HEK293 (cell line): ENCODE measurements at regions not wholly inside any gene's neighbourhood (a gene's known extent, or its start where the extent isn't known, plus 50 kb on each side); places are given as distances from the start of the nearest gene placed in this dataset.

Experiments used
- CTCF ChIA-PET: fragments of 350-600 bp; formaldehyde crosslinking; extraction: SDS; loops from one replicate; lab custom pipeline; 2021; ENCODE audit warnings: antibody characterized with exemption; lab: Yijun Ruan, JAX
- POLR2A ChIA-PET: fragments of 300-600 bp; formaldehyde crosslinking; extraction: SDS; loops from one replicate; lab custom pipeline; 2020; ENCODE audit warnings: antibody characterized with exemption, inconsistent platforms; lab: Yijun Ruan, JAX
- H3K27ac ChIP-seq: fragments of 200-500 bp; sonication (Bioruptor generic); 2 replicates; pipeline ENCODE4 v1.5.1; 2014; ENCODE audit warnings: low read depth, low read length, control low read depth, inconsistent platforms; ENCODE audit errors: extremely low read depth
- H3K36me3 ChIP-seq, 2 experiments: fragments of 200-500 bp in 1 of 2; sonication (Bioruptor generic) in 1 of 2; 1 replicate in 1 of 2; 2 replicates in 1 of 2; pipeline ENCODE4 v1.5.1; 2014 to 2017; ENCODE audit warnings: inconsistent platforms in 2 of 2, low read length in 2 of 2; ENCODE audit not compliant: control insufficient read depth in 2 of 2, insufficient read depth in 1 of 2
- H3K4me1 ChIP-seq: fragments of 200-500 bp; sonication (Bioruptor generic); 2 replicates; pipeline ENCODE4 v1.5.1; 2014; ENCODE audit warnings: mild to moderate bottlenecking, low read length, inconsistent platforms; ENCODE audit not compliant: control insufficient read depth, insufficient read depth
- H3K4me3 ChIP-seq: 2 replicates; pipeline ENCODE4 v1.5.1; 2011; ENCODE audit warnings: low read depth, mild to moderate bottlenecking, control low read depth, low read length, moderate library complexity
- H3K9me3 ChIP-seq: fragments of 200-500 bp; sonication (Bioruptor generic); 2 replicates; pipeline ENCODE4 v1.5.1; 2014; ENCODE audit warnings: low read depth, low read length, inconsistent platforms; ENCODE audit not compliant: control insufficient read depth, insufficient read depth
- BCL11B ChIP-seq: fragments of 450-650 bp; formaldehyde crosslinking; IDR thresholded peaks from 2 replicates; pipeline ENCODE4 v1.5.1; 2016; ENCODE audit warnings: low read depth, missing biosample characterization, missing genetic modification characterization
- ELK4 ChIP-seq: IDR thresholded peaks from 2 replicates; pipeline ENCODE4 v1.6.1; 2011; ENCODE audit warnings: mild to moderate bottlenecking, low read depth, low read length, borderline replicate concordance
- KLF1 ChIP-seq: fragments of 450-650 bp; formaldehyde crosslinking; IDR thresholded peaks from 2 replicates; pipeline ENCODE4 v1.5.1; 2016; ENCODE audit warnings: missing biosample characterization, missing genetic modification characterization
- MYNN ChIP-seq: fragments of 450-650 bp; formaldehyde crosslinking; IDR thresholded peaks from 2 replicates; pipeline ENCODE4 v1.5.1; 2016; ENCODE audit warnings: missing biosample characterization, missing genetic modification characterization, borderline replicate concordance
- OVOL3 ChIP-seq: fragments of 450-650 bp; formaldehyde crosslinking; IDR thresholded peaks from 2 replicates; pipeline ENCODE4 v1.5.1; 2016; ENCODE audit warnings: missing biosample characterization, missing genetic modification characterization
- REST ChIP-seq: fragments of 450-650 bp; formaldehyde crosslinking; IDR thresholded peaks from 2 replicates; pipeline ENCODE4 v1.5.1; 2016; ENCODE audit warnings: missing biosample characterization, missing genetic modification characterization
- SETDB1 ChIP-seq: IDR thresholded peaks from one replicate; pipeline ENCODE4 v1.6.1; 2017; ENCODE audit warnings: mild to moderate bottlenecking, low read length, moderate library complexity, mixed read lengths; ENCODE audit not compliant: insufficient read length
- TRIM28 ChIP-seq: IDR thresholded peaks from 2 replicates; pipeline ENCODE4 v1.6.1; 2011; ENCODE audit warnings: low read length, control low read depth, borderline replicate concordance
- ZBTB49 ChIP-seq: fragments of 450-650 bp; formaldehyde crosslinking; IDR thresholded peaks from 2 replicates; pipeline ENCODE4 v1.5.1; 2016; ENCODE audit warnings: missing biosample characterization, missing genetic modification characterization, low read depth
- ZBTB8A ChIP-seq: fragments of 450-650 bp; formaldehyde crosslinking; IDR thresholded peaks from 2 replicates; pipeline ENCODE4 v1.5.1; 2016; ENCODE audit warnings: missing biosample characterization, missing genetic modification characterization
- ZNF10 ChIP-seq: fragments of 450-650 bp; formaldehyde crosslinking; IDR thresholded peaks from 2 replicates; pipeline ENCODE4 v1.5.1; 2017; ENCODE audit warnings: missing biosample characterization, missing genetic modification characterization
- ZNF169 ChIP-seq: fragments of 450-650 bp; formaldehyde crosslinking; IDR thresholded peaks from 2 replicates; pipeline ENCODE4 v1.5.1; 2016; ENCODE audit warnings: missing biosample characterization, missing genetic modification characterization
- ZNF341 ChIP-seq: fragments of 450-650 bp; formaldehyde crosslinking; IDR thresholded peaks from 2 replicates; pipeline ENCODE4; 2016; ENCODE audit warnings: low read depth, missing biosample characterization, missing genetic modification characterization
- ZNF426 ChIP-seq: fragments of 450-650 bp; formaldehyde crosslinking; IDR thresholded peaks from 2 replicates; pipeline ENCODE4 v1.5.1; 2017; ENCODE audit warnings: missing biosample characterization, missing genetic modification characterization, mild to moderate bottlenecking, inconsistent platforms, moderate library complexity
- ZNF654 ChIP-seq: fragments of 450-650 bp; formaldehyde crosslinking; IDR thresholded peaks from 2 replicates; pipeline ENCODE4 v1.5.1; 2016; ENCODE audit warnings: low read depth, missing biosample characterization, missing genetic modification characterization
- ZNF670 ChIP-seq: fragments of 450-650 bp; formaldehyde crosslinking; IDR thresholded peaks from 2 replicates; pipeline ENCODE4 v1.5.1; 2016; ENCODE audit warnings: missing biosample characterization, missing genetic modification characterization, low read depth
- ZNF692 ChIP-seq: fragments of 450-650 bp; formaldehyde crosslinking; IDR thresholded peaks from 2 replicates; pipeline ENCODE4 v1.5.1; 2016; ENCODE audit warnings: missing biosample characterization, missing genetic modification characterization
- ZNF701 ChIP-seq: fragments of 450-650 bp; formaldehyde crosslinking; IDR thresholded peaks from 2 replicates; pipeline ENCODE4 v1.5.1; 2016; ENCODE audit warnings: missing biosample characterization, missing genetic modification characterization
- ZNF777 ChIP-seq: fragments of 450-650 bp; formaldehyde crosslinking; IDR thresholded peaks from 2 replicates; pipeline ENCODE4 v1.5.1; 2017; ENCODE audit warnings: missing biosample characterization, missing genetic modification characterization, borderline replicate concordance
- ZNF785 ChIP-seq: fragments of 450-650 bp; formaldehyde crosslinking; IDR thresholded peaks from 2 replicates; pipeline ENCODE4 v1.5.1; 2016; ENCODE audit warnings: missing biosample characterization, missing genetic modification characterization
- ZSCAN30 ChIP-seq: fragments of 450-650 bp; IDR thresholded peaks from 2 replicates; pipeline ENCODE4 v1.5.1; 2018; ENCODE audit warnings: missing biosample characterization, mild to moderate bottlenecking, missing genetic modification characterization, moderate library complexity

- TF ChIP-seq ZNF341 (tag by site-specific recombination), result 0 out of 2 replicates have a peak, but pooled peaks have one; percentile 19
Measured at GRCh38 chr7:64098-64915, 128.1 kb upstream of the FAM20C start (continued).

- H3K4me3 ChIP-seq, result no peak overlapping the region
- H3K4me1 ChIP-seq, result no peaks in the 10 kb centered on the region
- H3K27ac ChIP-seq, result no peak overlapping the region
- no peaks in the 10 kb centered on the region for H3K9me3 ChIP-seq
- no peaks in the 10 kb centered on the region for H3K36me3 ChIP-seq
- TF ChIP-seq ZNF426 (no peak), BCL11B (tag by site-specific recombination) (no peak), ZNF169 (tag by site-specific recombination) (no peak), ELK4 (no peak), ZNF654 (no peak), MYNN (tag by site-specific recombination) (no peak)
- ChIA-PET POLR2A (no interaction called here), CTCF (no interaction called here)
Measured at GRCh38 chr7:64916-65341, 127.4 kb upstream of the FAM20C start.

GRCh38 chr7:65554-65953 is 126.8 kb upstream of the FAM20C start:
- TF ChIP-seq KLF1 (tag by site-specific recombination), result no peak
- TF ChIP-seq REST (tag by site-specific recombination), result 0 out of 2 replicates have a peak, but pooled peaks have one; percentile 20
- no peaks in the 10 kb centered on the region for H3K36me3 ChIP-seq
- POLR2A ChIA-PET, result no interaction called here
- CTCF ChIA-PET, result no interaction called here
- no peaks in the 10 kb centered on the region for H3K9me3 ChIP-seq
- H3K4me3 ChIP-seq, result no peak overlapping the region
- H3K4me1 ChIP-seq, result no peaks in the 10 kb centered on the region
- no peak overlapping the region for H3K27ac ChIP-seq

GRCh38 chr7:66296-66695 is 126.1 kb upstream of the FAM20C start:
- Histone ChIP-seq H3K4me1 (no peaks in the 10 kb centered on the region), H3K36me3 (no peaks in the 10 kb centered on the region), H3K27ac (no peak overlapping the region), H3K4me3 (no peak overlapping the region), H3K9me3 (no peaks in the 10 kb centered on the region)
- ChIA-PET CTCF (no interaction called here), POLR2A (no interaction called here)
- TF ChIP-seq ZSCAN30 (tag by site-specific recombination) (no peak), OVOL3 (tag by site-specific recombination) (no peak), SETDB1 (no peak), ZBTB8A (tag by site-specific recombination) (no peak), ZBTB49 (tag by site-specific recombination) (no peak), ZNF692 (tag by site-specific recombination) (no peak), ZNF10 (tag by site-specific recombination) (no peak), ZNF777 (tag by site-specific recombination) (no peak), BCL11B (tag by site-specific recombination) (no peak), ZNF670 (tag by site-specific recombination) (no peak), ZNF701 (tag by site-specific recombination) (no peak), TRIM28 (no peak), ZNF785 (no peak)
